ENCODE measurements at regions not wholly inside any gene's neighbourhood (a gene's known extent, or its start where the extent isn't known, plus 50 kb on each side); places are given as distances from the start of the nearest gene placed in this dataset.

- Histone ChIP-seq H2BK120ac (ENCODE audit: insufficient read depth, low read length, poor library complexity) (no peak overlapping the region), H3K4me3 (ENCODE audit: low read depth, low read length) (no peak overlapping the region), H2BK5ac (ENCODE audit: low read depth, low read length, poor library complexity) (no peak overlapping the region), H2AK5ac (ENCODE audit: low read length) (no peak overlapping the region), H3K27ac (ENCODE audit: low read depth, low read length) (no peak overlapping the region), H3K27me3 (ENCODE audit: insufficient read depth, low read length) (no peaks in the 10 kb centered on the region), H3K4ac (ENCODE audit: low read depth, low read length) (no peak overlapping the region), H4K91ac (ENCODE audit: low read depth, low read length) (no peak overlapping the region), H4K12ac (ENCODE audit: low read depth, low read length) (no peak overlapping the region), H3K79me2 (ENCODE audit: control insufficient read depth, insufficient read depth, low read length, poor library complexity) (no peaks in the 10 kb centered on the region), H2BK12ac (ENCODE audit: low read length) (no peak overlapping the region), H3K9ac (ENCODE audit: low read length) (no peak overlapping the region), H3K18ac (ENCODE audit: low read length) (no peak overlapping the region), H3K4me2 (ENCODE audit: low read length) (no peak overlapping the region), H3K4me1 (ENCODE audit: control insufficient read depth in 1 of 2, insufficient read depth in 2 of 2, low read length in 2 of 2) (no peaks in the 10 kb centered on the region), H2AFZ (ENCODE audit: insufficient read depth, low read length, poor library complexity) (no peak overlapping the region), H3K79me1 (ENCODE audit: low read length) (no peaks in the 10 kb centered on the region), H3K23ac (ENCODE audit: low read length) (no peak overlapping the region), H3K9me3 (ENCODE audit: insufficient read depth, low read depth, low read length) (no peaks in the 10 kb centered on the region), H3K14ac (ENCODE audit: low read length) (no peak overlapping the region), H3K36me3 (ENCODE audit: control insufficient read depth in 1 of 2, insufficient read depth in 2 of 2, low read length in 2 of 2) (no peaks in the 10 kb centered on the region), H4K8ac (ENCODE audit: low read depth, low read length) (no peak overlapping the region)
- DNase-seq: no peak
- WGBS (ENCODE audit: extremely low coverage, insufficient coverage, insufficient read length): no CpG with 5 or more reads among the region's 3 CpGs
These were observed 414.2 kb downstream of the GABRB3 start for GRCh38 chr15:26358708-26359107.

- Histone ChIP-seq H3K4me1 (ENCODE audit: control insufficient read depth in 1 of 2, insufficient read depth in 2 of 2, low read length in 2 of 2) (no peaks in the 10 kb centered on the region), H3K4me2 (ENCODE audit: low read length) (no peak overlapping the region), H4K12ac (ENCODE audit: low read depth, low read length) (no peak overlapping the region), H2BK120ac (ENCODE audit: insufficient read depth, low read length, poor library complexity) (no peak overlapping the region), H3K4me3 (ENCODE audit: low read depth, low read length) (no peak overlapping the region), H3K9me3 (ENCODE audit: insufficient read depth, low read depth, low read length) (no peaks in the 10 kb centered on the region), H3K36me3 (ENCODE audit: control insufficient read depth in 1 of 2, insufficient read depth in 2 of 2, low read length in 2 of 2) (no peaks in the 10 kb centered on the region), H3K14ac (ENCODE audit: low read length) (no peak overlapping the region), H2AK5ac (ENCODE audit: low read length) (no peak overlapping the region), H4K91ac (ENCODE audit: low read depth, low read length) (no peak overlapping the region), H4K8ac (ENCODE audit: low read depth, low read length) (no peak overlapping the region), H3K27ac (ENCODE audit: low read depth, low read length) (no peak overlapping the region), H3K27me3 (ENCODE audit: insufficient read depth, low read length) (no peaks in the 10 kb centered on the region), H3K9ac (ENCODE audit: low read length) (no peak overlapping the region), H2AFZ (ENCODE audit: insufficient read depth, low read length, poor library complexity) (no peak overlapping the region), H3K23ac (ENCODE audit: low read length) (no peak overlapping the region), H3K79me1 (ENCODE audit: low read length) (no peaks in the 10 kb centered on the region), H2BK5ac (ENCODE audit: low read depth, low read length, poor library complexity) (no peak overlapping the region), H3K4ac (ENCODE audit: low read depth, low read length) (no peak overlapping the region), H2BK12ac (ENCODE audit: low read length) (no peak overlapping the region), H3K18ac (ENCODE audit: low read length) (no peak overlapping the region), H3K79me2 (ENCODE audit: control insufficient read depth, insufficient read depth, low read length, poor library complexity) (no peaks in the 10 kb centered on the region)
- no peak for DNase-seq
- WGBS (ENCODE audit: extremely low coverage, insufficient coverage, insufficient read length): no CpG with 5 or more reads among the region's 3 CpGs
These were observed 415.2 kb downstream of the GABRB3 start for GRCh38 chr15:26357653-26358052.

- Histone ChIP-seq H2AFZ (ENCODE audit: insufficient read depth, low read length, poor library complexity) (no peak overlapping the region), H4K8ac (ENCODE audit: low read depth, low read length) (no peak overlapping the region), H2BK120ac (ENCODE audit: insufficient read depth, low read length, poor library complexity) (no peak overlapping the region), H4K91ac (ENCODE audit: low read depth, low read length) (no peak overlapping the region), H3K18ac (ENCODE audit: low read length) (no peak overlapping the region), H3K36me3 (ENCODE audit: control insufficient read depth in 1 of 2, insufficient read depth in 2 of 2, low read length in 2 of 2) (no peaks in the 10 kb centered on the region), H3K4me3 (ENCODE audit: low read depth, low read length) (no peak overlapping the region), H3K27ac (ENCODE audit: low read depth, low read length) (no peak overlapping the region), H2AK5ac (ENCODE audit: low read length) (no peak overlapping the region), H2BK12ac (ENCODE audit: low read length) (no peak overlapping the region), H2BK5ac (ENCODE audit: low read depth, low read length, poor library complexity) (no peak overlapping the region), H3K14ac (ENCODE audit: low read length) (no peak overlapping the region), H3K4me2 (ENCODE audit: low read length) (no peak overlapping the region), H3K9me3 (ENCODE audit: insufficient read depth, low read depth, low read length) (no peaks in the 10 kb centered on the region), H3K27me3 (ENCODE audit: insufficient read depth, low read length) (no peaks in the 10 kb centered on the region), H3K79me2 (ENCODE audit: control insufficient read depth, insufficient read depth, low read length, poor library complexity) (no peaks in the 10 kb centered on the region), H3K9ac (ENCODE audit: low read length) (no peak overlapping the region), H3K79me1 (ENCODE audit: low read length) (no peaks in the 10 kb centered on the region), H3K23ac (ENCODE audit: low read length) (no peak overlapping the region), H3K4me1 (ENCODE audit: control insufficient read depth in 1 of 2, insufficient read depth in 2 of 2, low read length in 2 of 2) (no peaks in the 10 kb centered on the region), H4K12ac (ENCODE audit: low read depth, low read length) (no peak overlapping the region), H3K4ac (ENCODE audit: low read depth, low read length) (no peak overlapping the region)
- no CpG with 5 or more reads among the region's 8 CpGs for WGBS (ENCODE audit: extremely low coverage, insufficient coverage, insufficient read length)
- DNase-seq: no peak
These were observed 417.3 kb downstream of the GABRB3 start for GRCh38 chr15:26355472-26356074.

GRCh38 chr15:26352909-26353308, 420.0 kb downstream of the GABRB3 start:
- Histone ChIP-seq H3K9ac (ENCODE audit: low read length) (no peak overlapping the region), H3K4me2 (ENCODE audit: low read length) (no peak overlapping the region), H2AFZ (ENCODE audit: insufficient read depth, low read length, poor library complexity) (no peak overlapping the region), H3K27me3 (ENCODE audit: insufficient read depth, low read length) (no peaks in the 10 kb centered on the region), H3K4me3 (ENCODE audit: low read depth, low read length) (no peak overlapping the region), H3K4ac (ENCODE audit: low read depth, low read length) (no peak overlapping the region), H3K18ac (ENCODE audit: low read length) (no peak overlapping the region), H3K79me1 (ENCODE audit: low read length) (no peaks in the 10 kb centered on the region), H2BK12ac (ENCODE audit: low read length) (no peak overlapping the region), H3K27ac (ENCODE audit: low read depth, low read length) (no peak overlapping the region), H3K14ac (ENCODE audit: low read length) (no peak overlapping the region), H3K4me1 (ENCODE audit: control insufficient read depth in 1 of 2, insufficient read depth in 2 of 2, low read length in 2 of 2) (no peaks in the 10 kb centered on the region), H3K79me2 (ENCODE audit: control insufficient read depth, insufficient read depth, low read length, poor library complexity) (no peaks in the 10 kb centered on the region), H3K9me3 (ENCODE audit: insufficient read depth, low read depth, low read length) (peaks cover 2% of the 10 kb centered on the region), H4K8ac (ENCODE audit: low read depth, low read length) (no peak overlapping the region), H2BK5ac (ENCODE audit: low read depth, low read length, poor library complexity) (no peak overlapping the region), H3K23ac (ENCODE audit: low read length) (no peak overlapping the region), H4K12ac (ENCODE audit: low read depth, low read length) (no peak overlapping the region), H4K91ac (ENCODE audit: low read depth, low read length) (no peak overlapping the region), H2BK120ac (ENCODE audit: insufficient read depth, low read length, poor library complexity) (no peak overlapping the region), H2AK5ac (ENCODE audit: low read length) (no peak overlapping the region), H3K36me3 (ENCODE audit: control insufficient read depth in 1 of 2, insufficient read depth in 2 of 2, low read length in 2 of 2) (no peaks in the 10 kb centered on the region)
- WGBS (ENCODE audit: extremely low coverage, insufficient coverage, insufficient read length): no CpG with 5 or more reads among the region's 4 CpGs
- DNase-seq: no peak

Data from trophoblast cell (in vitro differentiated cells and primary cell).